Activated B cell treated with CpG ODN at 0.5 μM for 24 hours (primary cell): ENCODE measurements at regions not wholly inside any gene's neighbourhood (a gene's known extent, or its start where the extent isn't known, plus 50 kb on each side); places are given as distances from the start of the nearest gene placed in this dataset.

ENCODE experiments used
- ATAC-seq: fragments of 200-7000 bp; cut with Tn5 transposase; one replicate; pipeline ENCODE4 v1.10.0; 2021; ENCODE audit warnings: low read depth, mild to moderate bottlenecking, moderate library complexity
- CTCF ChIA-PET: fragments of 350-600 bp; sonication (Branson Sonifier 250); formaldehyde crosslinking; loops from one replicate; lab custom pipeline; 2021; ENCODE audit warnings: antibody characterized with exemption; lab: Charles Lee
- POLR2A ChIA-PET: fragments of 350-600 bp; sonication (Branson Sonifier 250); formaldehyde crosslinking; loops from one replicate; lab custom pipeline; 2021; ENCODE audit warnings: antibody characterized with exemption; lab: Charles Lee
- DNase-seq: peaks from one replicate; pipeline ENCODE4 v3.0.0; 2022
- H3K27ac Mint-ChIP-seq: one replicate; pipeline ENCODE4 v1.8.0; 2020; ENCODE audit warnings: mixed read lengths
- H3K27me3 Mint-ChIP-seq: one replicate; pipeline ENCODE4 v1.8.0; 2021; ENCODE audit warnings: mixed read lengths
- H3K36me3 Mint-ChIP-seq: one replicate; pipeline ENCODE4 v1.8.0; 2021; ENCODE audit warnings: low read depth, mixed read lengths
- H3K4me1 Mint-ChIP-seq: one replicate; pipeline ENCODE4 v1.8.0; 2021; ENCODE audit warnings: mixed read lengths
- H3K4me3 Mint-ChIP-seq: one replicate; pipeline ENCODE4 v1.8.0; 2020; ENCODE audit warnings: mild to moderate bottlenecking, mixed read lengths
- H3K9me3 Mint-ChIP-seq: one replicate; pipeline ENCODE4 v1.8.0; 2020; ENCODE audit warnings: mixed read lengths
- intact Hi-C: fragments of 100-400 bp; cut with micrococcal nuclease; formaldehyde crosslinking; loops from one replicate; pipeline ENCODE4 v1.15.1; 2024
- TF ChIP-seq, protein P1 (sequence below): fragments of 200-600 bp; IDR thresholded peaks from one replicate; pipeline ENCODE4 v1.8.0; 2022; ENCODE audit warnings: antibody characterized with exemption, mild to moderate bottlenecking

- TF ChIP-seq, protein P1, sequence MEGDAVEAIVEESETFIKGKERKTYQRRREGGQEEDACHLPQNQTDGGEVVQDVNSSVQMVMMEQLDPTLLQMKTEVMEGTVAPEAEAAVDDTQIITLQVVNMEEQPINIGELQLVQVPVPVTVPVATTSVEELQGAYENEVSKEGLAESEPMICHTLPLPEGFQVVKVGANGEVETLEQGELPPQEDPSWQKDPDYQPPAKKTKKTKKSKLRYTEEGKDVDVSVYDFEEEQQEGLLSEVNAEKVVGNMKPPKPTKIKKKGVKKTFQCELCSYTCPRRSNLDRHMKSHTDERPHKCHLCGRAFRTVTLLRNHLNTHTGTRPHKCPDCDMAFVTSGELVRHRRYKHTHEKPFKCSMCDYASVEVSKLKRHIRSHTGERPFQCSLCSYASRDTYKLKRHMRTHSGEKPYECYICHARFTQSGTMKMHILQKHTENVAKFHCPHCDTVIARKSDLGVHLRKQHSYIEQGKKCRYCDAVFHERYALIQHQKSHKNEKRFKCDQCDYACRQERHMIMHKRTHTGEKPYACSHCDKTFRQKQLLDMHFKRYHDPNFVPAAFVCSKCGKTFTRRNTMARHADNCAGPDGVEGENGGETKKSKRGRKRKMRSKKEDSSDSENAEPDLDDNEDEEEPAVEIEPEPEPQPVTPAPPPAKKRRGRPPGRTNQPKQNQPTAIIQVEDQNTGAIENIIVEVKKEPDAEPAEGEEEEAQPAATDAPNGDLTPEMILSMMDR = no peak
- CTCF ChIA-PET = no interaction called here
- no peak for ATAC-seq
- Mint-ChIP-seq H3K4me1 (peaks cover 3% of the 10 kb centered on the region), H3K4me3 (no peak overlapping the region), H3K9me3 (no peaks in the 10 kb centered on the region), H3K27ac (no peak overlapping the region), H3K27me3 (peaks cover 12% of the 10 kb centered on the region), H3K36me3 (no peaks in the 10 kb centered on the region)
- no peak for DNase-seq
- intact Hi-C loops = no loop called here
- POLR2A ChIA-PET = no interaction called here
These were observed 86.7 kb downstream of the TMEM18 start for GRCh38 chr2:590214-591175.

- Mint-ChIP-seq H3K4me3 (no peak overlapping the region), H3K27me3 (peaks cover 16% of the 10 kb centered on the region), H3K36me3 (no peaks in the 10 kb centered on the region), H3K9me3 (no peaks in the 10 kb centered on the region), H3K27ac (no peak overlapping the region), H3K4me1 (peaks cover 13% of the 10 kb centered on the region)
- ChIA-PET POLR2A (no interaction called here), CTCF (no interaction called here)
- TF ChIP-seq, protein P1 = no peak
- ATAC-seq = no peak
- intact Hi-C loops = loop anchor here (5.0 kb wide), 1 partner anchor 37 kb away; no protein-coding TSS in a partner anchor
- DNase-seq = no peak
These were observed 87.7 kb downstream of the TMEM18 start for GRCh38 chr2:589281-590130.

GRCh38 chr2:588074-588645, 89.0 kb downstream of the TMEM18 start:
- H3K27me3 Mint-ChIP-seq = peaks cover 16% of the 10 kb centered on the region
- POLR2A ChIA-PET = no interaction called here
- no peaks in the 10 kb centered on the region for H3K9me3 Mint-ChIP-seq
- no peak overlapping the region for H3K27ac Mint-ChIP-seq
- CTCF ChIA-PET = no interaction called here
- no peaks in the 10 kb centered on the region for H3K36me3 Mint-ChIP-seq
- ATAC-seq = no peak
- TF ChIP-seq, protein P1 = no peak
- H3K4me1 Mint-ChIP-seq = peaks cover 14% of the 10 kb centered on the region
- no peak for DNase-seq
- intact Hi-C loops = loop anchor here (5.0 kb wide), 1 partner anchor 36 kb away; no protein-coding TSS in a partner anchor
- H3K4me3 Mint-ChIP-seq = no peak overlapping the region

DNA sequence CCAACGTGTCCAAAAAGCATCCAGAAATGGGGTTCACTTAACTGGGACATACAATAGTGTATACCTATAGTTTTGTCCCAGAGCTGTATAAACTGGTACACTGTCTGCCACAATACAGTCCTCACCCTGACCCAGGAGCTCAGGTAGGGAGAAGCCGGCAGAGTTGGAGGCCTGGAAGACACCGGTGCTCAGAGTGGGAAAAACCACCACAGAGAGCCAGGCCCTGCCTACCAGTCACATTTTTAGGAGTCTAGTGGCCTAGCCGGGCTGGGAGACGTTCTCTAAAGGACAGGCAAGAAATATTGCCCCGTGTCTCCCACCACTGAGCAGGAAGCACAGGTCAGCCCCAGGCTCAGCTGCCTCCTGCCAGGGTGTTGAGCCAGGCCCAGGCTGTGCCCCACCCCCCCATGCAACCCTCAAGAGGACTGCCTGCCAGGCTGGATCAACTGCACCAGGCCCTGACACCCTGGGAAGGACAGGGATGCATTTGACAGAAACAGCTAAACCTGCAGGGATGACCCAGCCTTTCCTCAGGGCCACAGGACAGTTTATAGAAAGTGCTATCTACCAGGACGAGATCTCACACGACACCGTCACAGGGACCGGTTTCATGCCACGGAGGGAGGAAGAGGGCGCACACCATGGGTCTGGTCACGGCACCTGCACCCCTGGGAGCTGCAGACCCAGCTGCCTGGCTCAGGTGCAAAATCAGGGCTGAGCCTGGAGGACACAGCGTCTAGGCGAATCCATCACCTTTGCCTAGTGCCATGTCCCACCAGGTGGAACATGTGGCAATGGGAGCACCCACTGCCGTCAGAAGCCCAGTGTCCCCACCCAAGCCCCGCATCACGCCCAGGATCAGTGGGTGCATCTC, 89.9 kb downstream of the TMEM18 start:
- peaks cover 16% of the 10 kb centered on the region for H3K27me3 Mint-ChIP-seq
- TF ChIP-seq, protein P1 = no peak
- ChIA-PET POLR2A (no interaction called here), CTCF (no interaction called here)
- H3K9me3 Mint-ChIP-seq = no peaks in the 10 kb centered on the region
- DNase-seq (no peak), ATAC-seq (no peak)
- H3K27ac Mint-ChIP-seq = no peak overlapping the region
- peaks cover 14% of the 10 kb centered on the region for H3K4me1 Mint-ChIP-seq
- no peak overlapping the region for H3K4me3 Mint-ChIP-seq
- intact Hi-C loops = loop anchor here (5.0 kb wide), 1 partner anchor 35 kb away; no protein-coding TSS in a partner anchor
- H3K36me3 Mint-ChIP-seq = no peaks in the 10 kb centered on the region
